Nucleus accumbens (tissue), 56 donors: ENCODE measurements at regions not wholly inside any gene's neighbourhood (a gene's known extent, or its start where the extent isn't known, plus 50 kb on each side); places are given as distances from the start of the nearest gene placed in this dataset.
"Not testable (repeated sequence)": the region's sequence is repeated elsewhere in the genome, so short reads cannot be mapped to it uniquely, and the experiment has no call there.

Experiments used
- DNase-seq, 56 donors: peaks; one replicate each; lab custom pipeline; 2025; lab: John Stamatoyannopoulos, UW

DNA sequence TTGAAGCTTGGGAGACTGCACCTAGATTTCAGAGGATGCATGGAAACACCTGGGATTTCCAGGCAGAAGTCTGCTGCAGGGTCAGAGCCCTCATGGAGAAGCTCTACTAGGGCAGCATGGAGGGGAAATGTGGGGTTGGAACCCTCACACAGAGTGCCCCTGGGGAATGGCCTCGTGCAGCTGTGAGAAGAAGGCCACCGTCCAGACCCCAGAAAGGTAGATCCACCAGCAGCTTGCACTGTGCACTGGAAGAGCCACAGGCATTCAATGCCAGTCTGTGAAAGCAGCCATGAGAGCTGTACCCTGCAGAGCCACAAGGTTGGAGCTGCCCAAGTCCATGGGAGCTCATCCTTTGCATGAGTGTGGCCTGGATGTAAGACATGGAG is 285.3 kb upstream of the FAM174A start:
- DNase-seq = no peak

GRCh38 chr5:100249211-100249883 is 285.8 kb upstream of the FAM174A start:
- no peak for DNase-seq

GRCh38 chr5:100232736-100233135 is 302.4 kb upstream of the FAM174A start:
- no peak for DNase-seq

DNA sequence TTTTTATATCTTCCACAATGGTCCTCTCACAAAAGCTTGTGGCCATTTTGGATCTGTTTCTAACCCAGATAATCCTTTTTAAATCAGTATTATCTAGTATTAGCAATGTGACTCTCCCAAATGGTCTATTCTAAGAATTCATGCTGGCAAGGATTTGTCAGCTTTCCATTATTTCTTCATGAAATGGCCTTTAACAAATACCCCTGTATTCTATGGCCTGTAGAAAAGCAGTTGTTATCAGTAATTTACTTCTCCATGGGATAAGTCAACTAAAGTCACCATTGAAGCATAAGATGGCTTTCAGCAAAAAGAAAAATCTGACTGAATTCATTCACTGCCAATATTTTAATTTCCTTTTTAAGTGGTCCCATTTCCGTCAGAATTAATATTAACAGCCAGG is 346.4 kb upstream of the FAM174A start:
- no peak for DNase-seq

- DNase-seq = no peak
Observed at GRCh38 chr5:100188339-100188738, 346.8 kb upstream of the FAM174A start.

DNA sequence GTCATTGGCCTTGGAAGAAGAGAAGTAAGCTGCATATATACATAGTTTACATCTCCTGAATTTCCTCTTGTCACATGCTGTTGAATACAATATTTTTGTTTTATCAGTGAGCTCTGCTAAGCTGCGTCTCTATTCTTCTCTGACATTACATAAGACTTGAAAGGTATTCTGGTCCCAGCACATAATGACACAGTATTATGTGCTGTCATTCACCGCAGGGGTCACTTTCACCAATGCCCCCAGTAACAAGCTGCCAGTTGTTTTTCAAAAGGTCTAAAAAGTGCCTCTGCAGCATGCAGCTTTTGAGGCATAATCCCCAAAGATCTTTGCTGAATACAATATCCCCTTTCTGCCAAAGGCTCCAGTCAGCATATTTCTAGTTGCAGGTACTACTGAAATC is 349.0 kb upstream of the FAM174A start:
- no peak for DNase-seq

GRCh38 chr5:100182402-100182801 is 352.8 kb upstream of the FAM174A start:
- no peak for DNase-seq

DNA sequence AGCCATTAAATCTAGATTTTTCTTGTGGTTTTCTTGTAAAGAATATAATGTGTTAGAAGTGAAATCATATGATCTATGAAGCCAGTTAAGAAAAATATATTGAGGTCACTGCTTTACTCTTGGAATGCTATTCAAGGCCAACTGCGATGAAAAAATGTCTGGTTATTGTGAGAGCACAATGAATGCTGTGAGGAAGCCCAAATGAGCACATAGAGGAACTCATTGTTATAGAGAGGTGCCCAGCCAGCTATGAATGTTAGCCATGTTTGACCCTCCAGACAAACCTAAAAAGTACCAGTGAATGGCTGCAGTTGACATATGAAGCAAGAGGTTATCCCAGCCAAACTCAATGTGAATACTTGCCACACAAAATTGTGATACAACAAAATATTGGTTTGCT is 359.8 kb upstream of the FAM174A start:
- DNase-seq = no peak

DNA sequence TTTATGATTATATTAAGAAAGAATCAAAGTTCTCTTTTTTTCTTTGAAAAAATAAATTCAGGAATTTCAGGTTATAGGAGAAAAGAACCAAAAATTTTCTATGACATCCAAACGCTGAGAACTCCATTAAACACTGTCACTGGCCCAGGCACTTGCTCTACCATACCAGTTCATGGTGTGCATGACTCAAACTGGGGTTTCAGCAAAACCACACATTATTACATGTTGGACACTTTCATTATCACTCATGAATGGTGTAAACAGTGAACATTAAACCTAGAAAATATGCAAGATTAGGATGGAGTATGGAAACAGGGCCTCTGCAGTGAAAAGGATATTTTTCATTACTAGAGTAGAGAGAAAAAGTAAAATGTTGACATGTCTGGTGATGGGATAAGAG is 369.9 kb upstream of the FAM174A start:
- DNase-seq = no peak

- no peak for DNase-seq
Observed at GRCh38 chr5:100161868-100162267, 373.3 kb upstream of the FAM174A start.

DNA sequence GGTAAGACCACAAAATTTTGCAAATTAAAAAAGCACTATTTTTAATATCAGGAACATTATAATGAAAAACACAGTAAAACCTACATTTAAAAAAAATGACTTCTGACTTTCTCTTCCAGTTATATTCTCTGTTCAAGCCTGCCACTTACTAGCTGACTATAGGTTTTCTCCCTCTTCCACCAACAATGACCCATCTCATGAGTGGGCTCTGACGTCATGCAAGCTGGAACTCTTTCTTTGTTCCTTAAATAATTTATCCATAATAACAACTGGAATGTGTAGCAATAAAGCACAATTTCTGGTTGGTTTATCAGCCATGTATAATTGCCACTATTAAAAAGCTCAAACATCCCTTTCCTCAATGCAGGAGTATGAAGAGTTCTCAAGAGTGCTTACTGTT is 378.1 kb upstream of the FAM174A start:
- DNase-seq = no peak

DNA sequence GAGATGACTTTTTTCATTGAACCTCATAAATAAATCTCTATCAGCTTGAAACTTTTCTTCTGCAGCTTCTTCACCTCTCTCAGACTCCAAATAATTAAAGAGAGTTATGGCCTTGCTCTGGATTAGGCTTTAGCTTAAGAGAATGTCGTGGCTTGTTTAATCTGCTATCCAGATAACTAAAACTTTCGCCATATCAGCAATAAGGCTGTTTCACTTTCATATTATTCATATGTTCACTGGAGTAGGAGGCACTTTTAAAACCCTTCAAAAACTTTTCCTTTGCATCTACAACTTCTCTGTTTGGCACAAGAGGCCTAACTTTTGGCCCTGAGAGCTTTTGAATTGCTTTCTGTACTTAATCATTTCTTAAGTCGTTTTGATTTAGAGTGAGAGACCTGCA is 386.9 kb upstream of the FAM174A start:
- DNase-seq = no peak

- no peak for DNase-seq
Observed at GRCh38 chr5:100142607-100143006, 392.6 kb upstream of the FAM174A start.

- no peak for DNase-seq
Observed at GRCh38 chr5:100131161-100131560, 404.0 kb upstream of the FAM174A start.

DNA sequence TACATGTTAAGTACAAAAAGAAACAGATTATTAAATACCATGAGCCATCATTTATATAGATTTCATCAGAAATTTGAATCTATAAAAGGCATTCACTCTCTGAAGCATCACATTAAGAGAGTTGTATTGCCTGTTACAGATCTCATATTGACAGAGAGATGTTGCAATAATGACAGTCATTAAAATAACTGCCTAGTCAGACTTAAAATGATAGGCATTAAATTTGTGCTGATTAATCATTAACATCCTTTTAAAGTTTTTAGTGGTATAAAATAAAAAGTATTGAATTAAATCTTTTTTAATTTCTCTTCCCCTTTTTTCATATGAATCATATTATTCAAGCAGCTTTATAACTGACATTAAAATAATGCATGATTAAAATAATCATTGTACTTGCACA is 404.9 kb upstream of the FAM174A start:
- no peak for DNase-seq

DNA sequence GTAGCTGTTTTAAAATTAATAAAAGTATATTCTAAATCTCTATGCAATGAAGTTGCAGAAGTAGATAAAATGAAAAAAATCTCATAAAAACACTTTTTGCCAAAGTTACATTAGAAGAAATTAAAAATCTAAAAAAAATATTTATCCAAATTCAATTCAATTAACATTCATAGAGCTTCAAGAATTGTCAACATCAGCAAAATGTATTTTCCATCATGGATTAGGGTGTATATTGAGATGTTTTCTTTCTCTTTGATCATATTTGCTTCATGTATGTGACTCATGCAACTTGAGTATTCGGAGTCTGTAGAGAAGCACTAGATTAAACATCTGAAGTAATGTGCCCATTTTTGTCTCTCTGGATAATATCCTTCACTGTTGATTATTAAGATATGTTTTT is 415.3 kb upstream of the FAM174A start:
- no peak for DNase-seq

DNA sequence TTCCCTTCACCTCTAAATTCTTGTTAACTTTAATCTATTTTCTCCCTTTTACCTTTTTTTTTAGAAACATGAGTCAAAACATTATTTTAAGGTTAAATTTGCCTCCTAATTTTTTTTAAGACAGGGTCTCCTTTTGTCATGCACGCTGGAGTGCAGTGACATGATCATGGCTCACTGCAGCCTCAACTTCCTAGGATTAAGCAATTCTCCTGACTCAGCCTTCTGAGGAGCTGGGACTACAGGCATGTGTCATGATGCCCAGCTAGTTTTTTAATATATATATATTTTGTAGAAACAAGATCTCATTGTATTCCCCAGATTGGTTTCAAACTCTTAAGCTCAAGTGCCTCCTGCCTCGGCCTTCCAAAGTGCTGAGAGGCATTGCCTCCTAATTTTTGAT is 424.7 kb upstream of the FAM174A start:
- no peak for DNase-seq

DNA sequence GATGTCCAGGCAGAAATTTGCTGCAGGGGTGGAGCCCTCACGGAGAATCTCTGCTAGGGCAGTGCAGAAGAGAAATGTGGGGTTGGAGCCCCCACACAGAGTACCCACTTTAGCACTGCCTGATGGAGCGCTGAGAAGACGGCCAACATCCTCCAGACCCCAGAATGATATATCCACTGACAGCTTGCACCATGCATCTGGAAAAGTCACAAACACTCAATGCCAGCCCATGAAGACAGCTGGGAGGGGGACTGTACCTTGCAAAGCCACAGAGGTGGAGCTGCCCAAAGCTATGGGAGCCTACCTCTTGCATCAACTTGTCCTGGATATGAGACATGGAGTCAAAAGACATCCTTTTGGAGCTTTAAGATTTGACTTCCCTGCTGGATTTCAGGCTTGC is 426.3 kb upstream of the FAM174A start:
- no peak for DNase-seq

DNA sequence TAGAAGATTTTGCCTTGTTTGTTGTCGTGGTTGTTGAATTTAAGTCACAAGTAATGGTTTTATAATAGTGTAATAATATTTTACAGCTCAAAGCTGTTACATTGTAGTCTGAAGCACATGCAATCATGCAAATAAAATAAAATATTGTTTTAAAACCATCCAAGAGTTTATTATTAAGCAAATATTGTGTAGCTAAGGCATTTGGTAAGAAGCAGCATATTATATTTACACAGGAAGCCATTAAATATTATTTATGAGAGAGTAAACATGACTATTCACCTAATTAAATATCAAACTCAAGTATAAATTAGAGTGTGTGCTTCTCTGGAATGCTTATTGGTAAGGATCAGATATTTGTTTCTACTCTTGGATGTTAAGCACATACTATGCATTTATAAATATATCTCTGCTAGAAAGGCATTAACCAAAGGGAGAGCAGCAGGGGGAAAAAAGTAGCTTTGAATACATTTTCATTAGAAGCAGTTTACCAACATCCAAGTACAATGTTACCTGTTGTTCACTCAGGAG is 431.5 kb upstream of the FAM174A start:
- not testable (repeated sequence) for DNase-seq

DNA sequence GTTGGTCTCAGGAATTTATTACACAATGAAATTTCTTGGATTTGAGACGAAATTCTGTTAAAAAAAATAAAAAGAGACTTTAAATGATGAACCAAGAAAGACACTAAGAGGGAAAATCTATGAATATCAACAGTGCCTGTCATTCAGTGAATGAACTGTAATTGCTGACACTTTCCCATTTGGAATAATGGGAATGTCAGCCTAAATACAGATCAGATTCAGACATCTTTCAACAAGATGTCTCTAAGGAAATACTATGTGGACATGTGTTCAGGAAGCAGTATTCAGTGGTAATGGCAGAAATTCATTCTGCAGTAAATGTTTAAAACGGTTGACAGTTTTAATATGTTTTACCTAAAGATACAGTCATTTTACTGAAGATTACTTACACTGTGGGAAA is 433.7 kb upstream of the FAM174A start:
- not testable (repeated sequence) for DNase-seq

- DNase-seq = not testable (repeated sequence)
Observed at GRCh38 chr5:100096328-100096727, 438.8 kb upstream of the FAM174A start.

- DNase-seq = not testable (repeated sequence)
Observed at GRCh38 chr5:100080703-100081102, 454.5 kb upstream of the FAM174A start.

GRCh38 chr5:100079163-100079562 is 456.0 kb upstream of the FAM174A start:
- not testable (repeated sequence) for DNase-seq
